SK-N-SH (cell line): ENCODE measurements at regions not wholly inside any gene's neighbourhood (a gene's known extent, or its start where the extent isn't known, plus 50 kb on each side); places are given as distances from the start of the nearest gene placed in this dataset.

ENCODE experiments used
- CTCF ChIA-PET: fragments of 300-600, 350-600 bp; formaldehyde crosslinking; extraction: SDS; loops from one replicate; lab custom pipeline; 2021; lab: Yijun Ruan, JAX
- POLR2A ChIA-PET: fragments of 350-600 bp; sonication (Branson Sonifier 250); formaldehyde crosslinking; extraction: SDS; loops from one replicate; lab custom pipeline; 2020; ENCODE audit warnings: antibody characterized with exemption, inconsistent platforms; lab: Yijun Ruan, JAX
- DNase-seq: peaks from one replicate; pipeline ENCODE4 v3.0.0; 2012
- H2AFZ ChIP-seq: fragments of 200-600 bp; sonication (generic); 2 replicates; pipeline ENCODE4 v1.8.1; 2016; ENCODE audit warnings: antibody characterized with exemption, mild to moderate bottlenecking, low read depth
- H3F3A ChIP-seq: fragments of 200-600 bp; sonication (generic); replicated peaks from 2 replicates; pipeline ENCODE3; 2016; ENCODE audit warnings: antibody characterized with exemption, mild to moderate bottlenecking; ENCODE audit not compliant: insufficient read depth
- H3K27ac ChIP-seq, 2 experiments: fragments of 200-500 bp in 1 of 2; fragments of 200-600 bp in 1 of 2; sonication (Bioruptor generic) in 1 of 2; sonication (generic), shearing (Covaris generic) in 1 of 2; 2 replicates each; pipeline versions ENCODE4 v1.5.1 to v1.6.1; 2014 to 2016; ENCODE audit warnings: low read depth in 2 of 2, inconsistent platforms in 1 of 2, low read length in 1 of 2, mild to moderate bottlenecking in 1 of 2, mixed read lengths in 1 of 2
- H3K27me3 ChIP-seq: fragments of 200-600 bp; sonication (generic), shearing (Covaris generic); 2 replicates; pipeline ENCODE4 v1.6.1; 2016; ENCODE audit warnings: mixed run types; ENCODE audit not compliant: insufficient read depth
- H3K36me3 ChIP-seq, 2 experiments: fragments of 200-500 bp in 1 of 2; fragments of 200-600 bp in 1 of 2; sonication (Bioruptor generic) in 1 of 2; sonication (generic) in 1 of 2; replicated peaks in 1 of 2; 2 replicates each; pipeline versions ENCODE3 to v1.5.1; 2014 to 2016; ENCODE audit warnings: low read length in 1 of 2, mild to moderate bottlenecking in 1 of 2; ENCODE audit not compliant: insufficient read depth in 2 of 2, control insufficient read depth in 1 of 2
- H3K4me1 ChIP-seq, 2 experiments: fragments of 200-500 bp in 1 of 2; fragments of 200-600 bp in 1 of 2; sonication (Bioruptor generic) in 1 of 2; sonication (generic), shearing (Covaris generic) in 1 of 2; 2 replicates each; pipeline versions ENCODE4 v1.5.1 to v1.6.1; 2014 to 2016; ENCODE audit warnings: low read depth in 1 of 2, low read length in 1 of 2, mixed run types in 1 of 2; ENCODE audit not compliant: insufficient read depth in 2 of 2, control insufficient read depth in 1 of 2
- H3K4me2 ChIP-seq: fragments of 200-600 bp; sonication (generic), shearing (Covaris generic); 2 replicates; pipeline ENCODE4 v1.6.1; 2017; ENCODE audit warnings: mixed run types
- H3K4me3 ChIP-seq, 2 experiments: fragments of 200-500 bp in 1 of 2; fragments of 200-600 bp in 1 of 2; sonication (Bioruptor generic) in 1 of 2; sonication (generic), shearing (Covaris generic) in 1 of 2; 2 replicates each; pipeline versions ENCODE4 v1.5.1 to v1.8.1; 2014 to 2016; ENCODE audit warnings: low read depth in 2 of 2, inconsistent platforms in 1 of 2, low read length in 1 of 2, mild to moderate bottlenecking in 1 of 2, mixed read lengths in 1 of 2, moderate library complexity in 1 of 2
- H3K79me2 ChIP-seq: fragments of 200-600 bp; sonication (generic); 2 replicates; pipeline ENCODE4 v1.8.1; 2017; ENCODE audit warnings: mild to moderate bottlenecking; ENCODE audit not compliant: insufficient read depth
- H3K9ac ChIP-seq: fragments of 200-600 bp; sonication (generic); 2 replicates; pipeline ENCODE4 v1.6.1; 2017; ENCODE audit warnings: mixed run types
- H3K9me2 ChIP-seq: fragments of 200-600 bp; sonication (generic); 2 replicates; pipeline ENCODE4 v1.6.1; 2017; ENCODE audit warnings: mixed run types
- H3K9me3 ChIP-seq: fragments of 200-600 bp; sonication (generic); 2 replicates; pipeline ENCODE4 v1.6.1; 2017; ENCODE audit warnings: mixed run types, mild to moderate bottlenecking, moderate library complexity
- H4K20me1 ChIP-seq: fragments of 200-600 bp; sonication (generic); 2 replicates; pipeline ENCODE4 v1.6.1; 2017; ENCODE audit warnings: mild to moderate bottlenecking, mixed run types; ENCODE audit not compliant: insufficient read depth
- CTCF ChIP-seq: fragments of 200-600 bp; sonication (generic); IDR thresholded peaks from 2 replicates; pipeline ENCODE4 v1.6.1; 2017; ENCODE audit warnings: antibody characterized with exemption, mild to moderate bottlenecking, moderate library complexity
- ELF1 ChIP-seq: IDR thresholded peaks from 2 replicates; pipeline ENCODE4 v1.4.0; 2012
- EZH2phosphoT487 ChIP-seq: fragments of 200-600 bp; sonication (generic); IDR thresholded peaks from 2 replicates; pipeline ENCODE4 v1.6.1; 2017; ENCODE audit warnings: low read depth, mixed run types, mild to moderate bottlenecking, antibody characterized with exemption, moderate library complexity, borderline replicate concordance
- MAX ChIP-seq: IDR thresholded peaks from 2 replicates; pipeline ENCODE4 v1.4.0; 2012; ENCODE audit warnings: low read depth
- RCOR1 ChIP-seq: fragments of 150-350 bp; IDR thresholded peaks from 2 replicates; pipeline ENCODE4 v1.6.1; 2017; ENCODE audit warnings: antibody characterized with exemption, low read length
- RXRA ChIP-seq: IDR thresholded peaks from 2 replicates; pipeline ENCODE4 v1.4.0; 2012; ENCODE audit warnings: low read depth, mild to moderate bottlenecking, borderline replicate concordance
- SIN3A ChIP-seq: IDR thresholded peaks from 2 replicates; pipeline ENCODE4 v1.6.1; 2012; ENCODE audit warnings: low read depth, mild to moderate bottlenecking, low read length, moderate library complexity, borderline replicate concordance
- TAF1 ChIP-seq: IDR thresholded peaks from 2 replicates; pipeline ENCODE4 v1.6.1; 2012; ENCODE audit warnings: low read depth, mild to moderate bottlenecking, low read length, moderate library complexity, borderline replicate concordance
- TCF12 ChIP-seq: IDR thresholded peaks from 2 replicates; pipeline ENCODE4 v1.4.0; 2012
- TEAD4 ChIP-seq: IDR thresholded peaks from 2 replicates; pipeline ENCODE4 v1.4.0; 2012; ENCODE audit warnings: mild to moderate bottlenecking, borderline replicate concordance; ENCODE audit not compliant: insufficient read depth
- ZBTB33 ChIP-seq: IDR thresholded peaks from 2 replicates; pipeline ENCODE4 v1.4.0; 2012; ENCODE audit warnings: low read depth, borderline replicate concordance
- WGBS: methylation state at CpG from one replicate; pipeline ENCODE4 v1.1.6; 2017; ENCODE audit warnings: low lambda C conversion rate; 5-methylcytosine and 5-hydroxymethylcytosine counted together
- TF ChIP-seq, protein P1 (sequence below): IDR thresholded peaks from 2 replicates; pipeline ENCODE4; 2012

GRCh38 chr2:236459393-236459792 is 110.2 kb upstream of the ACKR3 start (continued):
- TF ChIP-seq, protein P1, sequence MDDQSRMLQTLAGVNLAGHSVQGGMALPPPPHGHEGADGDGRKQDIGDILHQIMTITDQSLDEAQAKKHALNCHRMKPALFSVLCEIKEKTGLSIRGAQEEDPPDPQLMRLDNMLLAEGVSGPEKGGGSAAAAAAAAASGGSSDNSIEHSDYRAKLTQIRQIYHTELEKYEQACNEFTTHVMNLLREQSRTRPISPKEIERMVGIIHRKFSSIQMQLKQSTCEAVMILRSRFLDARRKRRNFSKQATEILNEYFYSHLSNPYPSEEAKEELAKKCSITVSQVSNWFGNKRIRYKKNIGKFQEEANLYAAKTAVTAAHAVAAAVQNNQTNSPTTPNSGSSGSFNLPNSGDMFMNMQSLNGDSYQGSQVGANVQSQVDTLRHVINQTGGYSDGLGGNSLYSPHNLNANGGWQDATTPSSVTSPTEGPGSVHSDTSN = no peak
- TF ChIP-seq RXRA = no peak
- no peak for TF ChIP-seq ELF1

DNA sequence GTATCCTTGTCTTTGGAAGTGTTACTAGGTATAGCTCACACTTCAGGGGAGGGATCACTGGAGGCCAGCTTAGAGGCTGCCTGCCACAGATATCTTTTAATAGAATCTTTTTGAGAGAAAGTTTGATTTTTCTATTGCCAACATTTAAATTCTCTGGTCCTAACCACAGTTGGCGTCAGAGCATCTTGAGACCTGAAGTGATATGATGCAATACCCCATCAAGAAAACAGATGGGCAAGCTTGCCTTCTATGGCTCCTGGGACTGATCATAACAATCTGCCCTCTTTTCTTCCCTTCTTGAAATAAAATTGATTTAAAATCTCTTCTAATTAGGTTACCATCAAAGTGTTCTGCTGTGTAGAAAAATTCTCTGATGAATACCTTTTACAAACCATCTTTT is 105.5 kb upstream of the ACKR3 start:
- no peaks in the 10 kb centered on the region for H3F3A ChIP-seq
- CTCF ChIA-PET = no interaction called here
- no peaks in the 10 kb centered on the region for H3K36me3 ChIP-seq
- TF ChIP-seq TCF12 = no peak
- TF ChIP-seq EZH2phosphoT487 = no peak
- no peak for TF ChIP-seq TAF1
- TF ChIP-seq SIN3A = no peak
- TF ChIP-seq MAX = no peak
- no peak for TF ChIP-seq CTCF
- no peak for TF ChIP-seq ZBTB33
- no peak for TF ChIP-seq TEAD4
- no peak for TF ChIP-seq RCOR1
- TF ChIP-seq, all 33 proteins: peak for 0
- Histone ChIP-seq H4K20me1 (no peaks in the 10 kb centered on the region), H3K27ac (no peak overlapping the region), H3K9me2 (no peaks in the 10 kb centered on the region), H3K4me2 (no peak overlapping the region), H2AFZ (no peak overlapping the region), H3K4me1 (no peaks in the 10 kb centered on the region), H3K27me3 (no peaks in the 10 kb centered on the region), H3K4me3 (no peak overlapping the region), H3K79me2 (no peaks in the 10 kb centered on the region), H3K9me3 (no peaks in the 10 kb centered on the region), H3K9ac (no peak overlapping the region)
- DNase-seq = no peak
- 61% methylated on average over 1 of the region's 1 CpG for WGBS
- POLR2A ChIA-PET = no interaction called here
